ENCODE measurements at regions not wholly inside any gene's neighbourhood (a gene's known extent, or its start where the extent isn't known, plus 50 kb on each side); places are given as distances from the start of the nearest gene placed in this dataset.

DNA sequence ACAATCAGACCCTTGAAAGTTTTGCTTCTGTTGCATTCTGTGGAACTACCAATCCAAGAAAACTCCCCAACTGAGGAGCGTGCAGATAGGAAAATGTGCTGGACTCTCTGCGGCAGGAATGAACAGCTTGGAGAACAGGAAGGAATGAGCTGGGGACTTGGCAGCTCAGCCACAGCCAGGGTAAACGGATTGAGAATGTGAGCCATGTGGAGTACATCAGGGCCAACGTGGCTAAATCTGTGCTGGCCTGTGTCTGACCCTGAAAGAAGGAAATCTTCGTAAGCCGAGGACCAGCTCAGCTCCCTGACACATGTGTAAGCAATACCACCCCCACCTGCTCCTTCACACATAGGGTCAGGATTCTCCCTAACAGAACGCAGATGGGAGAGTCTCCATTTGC, 1023.7 kb downstream of the BCL11A start:
- no peak for DNase-seq

DNA sequence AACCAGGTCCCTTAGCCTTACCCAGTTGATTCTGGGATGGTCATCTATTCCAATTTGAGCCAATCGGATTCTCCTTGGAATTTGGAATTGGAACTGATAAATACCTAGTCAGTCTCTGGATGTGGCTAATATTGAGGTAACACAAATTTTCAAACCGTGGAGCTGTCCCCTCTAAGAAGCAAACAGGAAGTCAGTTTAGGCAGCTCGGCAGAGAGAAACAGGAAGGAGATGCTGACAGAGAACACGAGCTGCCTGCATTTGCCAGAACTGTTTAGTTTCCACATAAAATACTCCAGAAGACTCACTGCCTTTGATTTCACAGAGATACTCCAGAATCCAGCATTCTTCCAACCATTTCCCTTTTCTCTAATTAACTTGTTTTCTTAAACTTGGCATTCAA, 1024.9 kb downstream of the BCL11A start:
- DNase-seq = no peak

DNA sequence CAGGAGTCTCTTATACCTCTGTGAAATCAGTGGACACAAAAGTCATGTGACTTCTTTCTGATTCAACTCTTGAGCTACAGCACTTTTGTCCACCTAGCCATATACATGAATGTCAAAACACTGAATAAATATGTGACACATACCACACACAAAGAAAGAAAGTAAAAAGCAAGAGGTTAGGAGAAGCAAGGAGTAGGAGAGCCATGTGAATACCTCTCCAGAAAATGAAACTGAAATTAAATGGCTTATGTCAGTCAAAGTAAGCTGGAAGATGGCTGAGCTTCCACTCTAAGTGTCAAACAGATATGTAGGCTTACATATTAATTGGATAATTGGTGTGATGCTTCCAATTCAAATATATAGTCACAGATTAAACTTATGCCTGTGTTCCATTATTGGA, 1050.5 kb downstream of the BCL11A start:
- no peak for DNase-seq

- no peak for DNase-seq
Measured at GRCh38 chr2:59490994-59491393, 1062.5 kb downstream of the BCL11A start.

GRCh38 chr2:59490192-59490591, 1063.3 kb downstream of the BCL11A start:
- DNase-seq = no peak

GRCh38 chr2:59484673-59485072, 1068.8 kb downstream of the BCL11A start:
- DNase-seq = no peak

DNA sequence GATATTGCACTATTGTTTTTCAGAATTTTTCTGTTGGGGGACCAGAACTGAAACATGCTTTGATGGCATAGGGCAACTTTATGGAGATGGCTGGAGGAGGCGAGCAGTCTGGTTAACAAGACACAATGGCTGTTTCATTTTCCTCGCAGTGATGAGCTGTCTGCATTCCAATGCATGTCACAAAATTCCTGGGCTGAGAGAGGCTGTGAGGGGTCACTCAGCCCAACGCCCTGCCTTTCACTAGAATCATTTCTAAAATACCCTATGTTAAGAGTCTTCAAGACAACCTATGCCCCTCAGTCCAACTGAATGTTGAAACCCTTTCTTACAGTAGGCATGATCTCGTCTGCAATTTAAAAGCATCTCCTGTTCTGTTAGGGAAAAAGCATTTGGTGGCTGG, 1090.0 kb downstream of the BCL11A start:
- no peak for DNase-seq

DNA sequence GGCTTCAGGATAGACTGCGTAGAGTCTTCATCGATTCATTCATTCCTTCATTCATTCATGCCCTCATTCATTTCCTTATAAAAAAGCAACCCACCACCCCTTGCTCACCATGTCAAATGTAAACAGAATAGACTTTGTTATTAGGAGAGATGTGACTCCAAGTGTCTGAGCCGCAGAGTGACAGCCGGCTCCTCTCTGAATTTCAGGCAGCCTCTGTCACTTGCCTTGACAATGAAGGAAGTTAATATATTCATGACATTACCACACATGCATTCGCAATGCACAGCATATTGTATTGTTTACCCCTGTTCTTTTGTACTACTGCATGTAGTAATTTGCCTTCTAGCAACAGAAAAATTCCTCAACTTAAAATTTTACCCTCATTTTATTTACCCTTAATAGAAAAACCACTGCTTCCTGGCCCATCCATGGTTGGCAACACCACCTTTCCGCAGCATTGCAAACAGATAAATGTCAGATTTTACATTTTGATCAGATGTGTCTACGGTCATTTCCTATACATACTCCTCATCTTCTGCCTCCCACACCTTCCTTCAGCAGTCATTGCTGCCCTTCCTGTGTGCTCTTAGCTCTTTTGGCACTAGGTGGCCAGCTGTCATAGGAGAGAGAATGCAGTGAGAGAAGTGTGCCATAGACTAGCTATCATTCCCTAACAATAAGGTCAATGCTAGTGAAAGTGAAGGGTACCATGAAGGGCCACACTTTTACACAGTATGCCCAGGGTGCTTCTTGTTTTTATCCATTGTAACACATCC, 1090.8 kb downstream of the BCL11A start:
- no peak for DNase-seq

- no peak for DNase-seq
Measured at GRCh38 chr2:59461127-59461526, 1092.3 kb downstream of the BCL11A start.

GRCh38 chr2:59458800-59459199, 1094.7 kb downstream of the BCL11A start:
- DNase-seq = peak; percentile 11

- DNase-seq = no peak
Measured at GRCh38 chr2:59456285-59456684, 1097.2 kb downstream of the BCL11A start.

DNA sequence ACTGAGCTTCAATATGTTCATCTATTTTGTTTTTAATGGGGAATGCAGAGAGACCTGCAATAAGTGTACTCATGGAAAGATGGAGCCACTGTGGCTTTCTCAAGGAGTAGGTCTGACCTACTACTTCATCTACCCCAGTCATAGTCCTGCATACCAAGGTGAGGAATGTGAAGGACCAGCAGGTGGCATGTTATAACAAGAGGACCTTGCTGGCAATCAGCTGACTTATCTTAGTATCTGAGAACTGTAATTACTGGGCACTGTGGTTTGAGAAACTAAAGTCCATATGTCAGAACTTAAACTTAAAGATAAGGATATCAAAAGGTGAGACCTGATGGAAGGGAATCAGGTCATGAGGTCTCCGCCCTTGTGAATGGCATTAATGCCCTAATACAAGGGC, 1104.2 kb downstream of the BCL11A start:
- DNase-seq = no peak

GRCh38 chr2:59440491-59440890, 1113.0 kb downstream of the BCL11A start:
- DNase-seq = no peak

GRCh38 chr2:59435635-59436034, 1117.8 kb downstream of the BCL11A start:
- DNase-seq = no peak

- DNase-seq = no peak
Measured at GRCh38 chr2:59428940-59429339, 1124.5 kb downstream of the BCL11A start.

- no peak for DNase-seq
Measured at GRCh38 chr2:59427980-59428379, 1125.5 kb downstream of the BCL11A start.

DNA sequence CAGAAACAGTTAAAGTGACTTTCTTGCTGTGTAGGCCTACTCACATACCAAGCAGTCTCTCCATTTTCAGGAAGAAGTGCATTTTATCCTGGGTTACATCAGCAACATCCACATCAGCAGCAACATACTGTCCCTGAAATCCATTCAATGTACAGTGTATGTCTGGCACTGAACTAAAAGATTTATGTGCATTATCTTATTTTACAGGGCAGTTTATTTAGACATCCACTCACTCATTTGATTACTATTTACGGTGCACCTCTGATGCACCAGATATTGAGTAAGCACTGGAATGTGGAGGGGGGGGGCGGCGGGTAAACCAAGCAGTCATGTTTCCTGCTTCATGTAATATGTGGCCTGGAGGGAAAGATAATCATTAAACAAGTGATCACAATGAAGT, 1128.2 kb downstream of the BCL11A start:
- DNase-seq = no peak

- DNase-seq = no peak
Measured at GRCh38 chr2:59413751-59414570, 1139.5 kb downstream of the BCL11A start.

DNA sequence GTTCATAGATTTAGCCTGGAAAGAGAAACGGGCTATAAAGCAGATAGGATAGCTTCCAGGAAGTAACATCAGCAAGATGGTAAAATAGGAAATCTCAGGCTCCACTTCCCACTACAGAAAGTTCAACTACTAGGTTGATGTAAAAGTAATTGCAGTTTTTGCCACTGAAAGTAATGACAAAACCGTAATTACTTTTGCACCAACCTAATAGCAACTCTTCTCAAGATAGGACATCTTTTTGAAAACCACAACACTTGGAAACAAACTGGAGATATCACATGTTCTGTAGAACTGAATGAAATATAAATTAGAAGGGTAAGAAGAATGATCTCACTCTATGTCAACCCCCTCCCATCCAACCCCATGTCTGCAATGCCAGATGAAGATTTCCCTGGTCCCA, 1154.3 kb downstream of the BCL11A start:
- DNase-seq = no peak

GRCh38 chr2:59398081-59398480, 1155.4 kb downstream of the BCL11A start:
- DNase-seq = no peak

GRCh38 chr2:59395119-59395518, 1154.0 kb upstream of the FANCL start:
- DNase-seq = no peak

GRCh38 chr2:59391896-59392295, 1150.8 kb upstream of the FANCL start:
- DNase-seq = no peak

GRCh38 chr2:59390581-59390980, 1149.5 kb upstream of the FANCL start:
- DNase-seq = no peak

- DNase-seq = no peak
Measured at GRCh38 chr2:59389240-59389639, 1148.1 kb upstream of the FANCL start.

Measured in NCI-H510A (cell line).